ENCODE measurements at regions not wholly inside any gene's neighbourhood (a gene's known extent, or its start where the extent isn't known, plus 50 kb on each side); places are given as distances from the start of the nearest gene placed in this dataset.

GRCh38 chr6:19070520-19070919, 683.4 kb downstream of the RNF144B start:
- intact Hi-C loops (cut with DNase I) = no loop called here

GRCh38 chr6:19083801-19084200, 696.7 kb downstream of the RNF144B start:
- H3K4me1 ChIP-seq = no peaks in the 10 kb centered on the region
- no peaks in the 10 kb centered on the region for H3K27me3 ChIP-seq
- no peaks in the 10 kb centered on the region for H3K36me3 ChIP-seq
- no peak overlapping the region for H3K4me3 ChIP-seq
- no peaks in the 10 kb centered on the region for H3K9me3 ChIP-seq
- DNase-seq = no peak
- no peak overlapping the region for H3K27ac ChIP-seq
- intact Hi-C loops (cut with DNase I) = no loop called here
- TF ChIP-seq CTCF (IDR thresholded peaks at IDR 0.05) = no peak
- no peak for ATAC-seq

More at GRCh38 chr6:19070520-19070919, 683.4 kb downstream of the RNF144B start:
- no peaks in the 10 kb centered on the region for H3K9me3 ChIP-seq
- no peak for TF ChIP-seq CTCF (IDR thresholded peaks at IDR 0.05)
- no peak overlapping the region for H3K4me3 ChIP-seq
- DNase-seq (no peak), ATAC-seq (no peak)
- H3K4me1 ChIP-seq = no peaks in the 10 kb centered on the region
- H3K36me3 ChIP-seq = no peaks in the 10 kb centered on the region
- no peak overlapping the region for H3K27ac ChIP-seq
- H3K27me3 ChIP-seq = no peaks in the 10 kb centered on the region

GRCh38 chr6:19086480-19086879, 699.3 kb downstream of the RNF144B start:
- DNase-seq (no peak), ATAC-seq (no peak)
- Histone ChIP-seq H3K27ac (no peak overlapping the region), H3K4me3 (no peak overlapping the region), H3K9me3 (no peaks in the 10 kb centered on the region), H3K4me1 (no peaks in the 10 kb centered on the region), H3K36me3 (no peaks in the 10 kb centered on the region), H3K27me3 (no peaks in the 10 kb centered on the region)
- TF ChIP-seq CTCF (IDR thresholded peaks at IDR 0.05) = no peak
- intact Hi-C loops (cut with DNase I) = no loop called here

GRCh38 chr6:19087296-19087695, 700.1 kb downstream of the RNF144B start:
- intact Hi-C loops (cut with DNase I) = no loop called here

GRCh38 chr6:19087897-19088296, 700.7 kb downstream of the RNF144B start:
- no peaks in the 10 kb centered on the region for H3K27me3 ChIP-seq
- DNase-seq (no peak), ATAC-seq (no peak)
- no peaks in the 10 kb centered on the region for H3K4me1 ChIP-seq
- no peak overlapping the region for H3K27ac ChIP-seq
- no peaks in the 10 kb centered on the region for H3K36me3 ChIP-seq
- no peaks in the 10 kb centered on the region for H3K9me3 ChIP-seq
- no peak overlapping the region for H3K4me3 ChIP-seq
- TF ChIP-seq CTCF (IDR thresholded peaks at IDR 0.05) = no peak
- intact Hi-C loops (cut with DNase I) = no loop called here

More at GRCh38 chr6:19087296-19087695, 700.1 kb downstream of the RNF144B start:
- H3K4me1 ChIP-seq = no peaks in the 10 kb centered on the region
- H3K27me3 ChIP-seq = no peaks in the 10 kb centered on the region
- no peak overlapping the region for H3K4me3 ChIP-seq
- TF ChIP-seq CTCF (IDR thresholded peaks at IDR 0.05) = no peak
- no peak for DNase-seq
- no peak overlapping the region for H3K27ac ChIP-seq
- H3K36me3 ChIP-seq = no peaks in the 10 kb centered on the region
- H3K9me3 ChIP-seq = no peaks in the 10 kb centered on the region
- no peak for ATAC-seq

GRCh38 chr6:19100752-19101151, 713.6 kb downstream of the RNF144B start:
- ATAC-seq (no peak), DNase-seq (no peak)
- Histone ChIP-seq H3K27ac (no peak overlapping the region), H3K9me3 (no peaks in the 10 kb centered on the region), H3K36me3 (no peaks in the 10 kb centered on the region), H3K27me3 (no peaks in the 10 kb centered on the region), H3K4me3 (no peak overlapping the region), H3K4me1 (no peaks in the 10 kb centered on the region)
- no peak for TF ChIP-seq CTCF (IDR thresholded peaks at IDR 0.05)
- intact Hi-C loops (cut with DNase I) = no loop called here
